DND-41 (cell line): ENCODE measurements at regions not wholly inside any gene's neighbourhood (a gene's known extent, or its start where the extent isn't known, plus 50 kb on each side); places are given as distances from the start of the nearest gene placed in this dataset.

Experiments used
- ATAC-seq: fragments of 200-7000 bp; cut with Tn5 transposase; 3 replicates; pipeline ENCODE4 v1.9.1; 2021; ENCODE audit warnings: low read depth; ENCODE audit not compliant: insufficient read depth
- DNase-seq: peaks from one replicate; pipeline ENCODE4 v3.0.0-alpha.2; 2020
- H2AFZ ChIP-seq: 2 replicates; pipeline ENCODE4 v1.6.0; 2012; ENCODE audit warnings: low read depth, low read length
- H3K27ac ChIP-seq: 2 replicates; pipeline ENCODE4 v1.5.1; 2012; ENCODE audit warnings: low read length, inconsistent platforms
- H3K27me3 ChIP-seq: fragments of 200-600 bp; sonication (generic); 2 replicates; pipeline ENCODE4 v1.6.0; 2012; ENCODE audit warnings: low read length, mild to moderate bottlenecking, inconsistent platforms; ENCODE audit not compliant: insufficient read depth, poor library complexity
- H3K36me3 ChIP-seq: 2 replicates; pipeline ENCODE4 v1.5.1; 2012; ENCODE audit warnings: low read length, inconsistent platforms; ENCODE audit not compliant: insufficient read depth
- H3K4me1 ChIP-seq: 2 replicates; pipeline ENCODE4 v1.5.1; 2012; ENCODE audit warnings: mild to moderate bottlenecking, low read length; ENCODE audit not compliant: insufficient read depth
- H3K4me2 ChIP-seq: 2 replicates; pipeline ENCODE4 v1.6.0; 2012; ENCODE audit warnings: mild to moderate bottlenecking, moderate library complexity, low read length, inconsistent platforms; ENCODE audit not compliant: insufficient read depth
- H3K4me3 ChIP-seq, 2 experiments: fragments of 200-600 bp in 1 of 2; shearing (Covaris generic) in 1 of 2; 2 replicates each; pipeline ENCODE4 v1.5.1; 2012 to 2016; ENCODE audit warnings: inconsistent platforms in 2 of 2, low read length in 2 of 2, mild to moderate bottlenecking in 2 of 2, low read depth in 1 of 2, moderate library complexity in 1 of 2
- H3K79me2 ChIP-seq: 2 replicates; pipeline ENCODE4 v1.6.0; 2012; ENCODE audit warnings: low read length, inconsistent platforms; ENCODE audit not compliant: insufficient read depth
- H3K9ac ChIP-seq: 2 replicates; pipeline ENCODE4 v1.6.0; 2012; ENCODE audit warnings: low read depth, mild to moderate bottlenecking, inconsistent platforms, low read length, moderate library complexity
- H3K9me3 ChIP-seq: 2 replicates; pipeline ENCODE4 v1.5.1; 2012; ENCODE audit warnings: low read length, moderate library complexity, mild to moderate bottlenecking, inconsistent platforms; ENCODE audit not compliant: insufficient read depth, severe bottlenecking
- H4K20me1 ChIP-seq: 2 replicates; pipeline ENCODE4 v1.6.0; 2012; ENCODE audit warnings: low read length; ENCODE audit not compliant: insufficient read depth
- CTCF ChIP-seq: IDR thresholded peaks from 2 replicates; pipeline ENCODE4 v1.5.1; 2012; ENCODE audit warnings: borderline replicate concordance, low read length, moderate library complexity, mild to moderate bottlenecking; ENCODE audit not compliant: poor library complexity, severe bottlenecking; ENCODE audit errors: extremely low read depth
- EZH2 ChIP-seq: IDR thresholded peaks from 3 replicates; pipeline ENCODE4 v1.6.1; 2012; ENCODE audit warnings: borderline replicate concordance, low read depth, mild to moderate bottlenecking, moderate library complexity, low read length, inconsistent platforms; ENCODE audit not compliant: severe bottlenecking

DNA sequence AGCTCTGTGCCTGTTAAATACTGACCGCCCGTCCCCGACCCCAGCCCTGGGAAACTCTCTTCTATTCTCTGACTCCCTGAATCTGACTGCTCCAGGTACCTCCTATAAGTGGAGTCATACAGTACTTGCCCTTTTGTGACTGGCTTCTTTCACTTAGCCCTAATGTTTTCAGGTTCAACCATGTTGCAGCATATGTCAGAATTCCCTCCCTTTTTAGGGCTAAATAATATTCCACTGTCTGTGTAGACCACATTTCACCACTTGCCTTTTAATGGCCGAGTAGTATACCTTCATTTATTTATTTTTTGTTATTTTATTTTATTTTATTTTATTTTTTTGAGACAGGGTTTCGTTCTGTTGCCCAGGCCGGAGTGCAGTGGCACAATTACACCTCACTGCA lies 96.1 kb upstream of the SLC22A11 start:
- H3K9ac ChIP-seq, result no peak overlapping the region
- no peak for ATAC-seq
- no peak overlapping the region for H2AFZ ChIP-seq
- no peak overlapping the region for H3K4me3 ChIP-seq
- H3K9me3 ChIP-seq, result no peaks in the 10 kb centered on the region
- no peaks in the 10 kb centered on the region for H4K20me1 ChIP-seq
- TF ChIP-seq EZH2 (no peak), CTCF (no peak)
- H3K27me3 ChIP-seq, result no peaks in the 10 kb centered on the region
- H3K4me1 ChIP-seq, result no peaks in the 10 kb centered on the region
- no peaks in the 10 kb centered on the region for H3K79me2 ChIP-seq
- DNase-seq, result no peak
- H3K4me2 ChIP-seq, result no peak overlapping the region
- H3K27ac ChIP-seq, result no peak overlapping the region
- no peaks in the 10 kb centered on the region for H3K36me3 ChIP-seq

GRCh38 chr11:64461081-64461480 lies 94.7 kb upstream of the SLC22A11 start:
- Histone ChIP-seq H3K9ac (no peak overlapping the region), H3K79me2 (no peaks in the 10 kb centered on the region), H4K20me1 (no peaks in the 10 kb centered on the region), H3K4me1 (no peaks in the 10 kb centered on the region), H3K4me2 (no peak overlapping the region), H2AFZ (no peak overlapping the region), H3K9me3 (no peaks in the 10 kb centered on the region), H3K27me3 (peaks cover 3% of the 10 kb centered on the region), H3K4me3 (no peak overlapping the region), H3K27ac (no peak overlapping the region), H3K36me3 (no peaks in the 10 kb centered on the region)
- no peak for DNase-seq
- no peak for ATAC-seq
- no peak for TF ChIP-seq CTCF
- TF ChIP-seq EZH2, result no peak

DNA sequence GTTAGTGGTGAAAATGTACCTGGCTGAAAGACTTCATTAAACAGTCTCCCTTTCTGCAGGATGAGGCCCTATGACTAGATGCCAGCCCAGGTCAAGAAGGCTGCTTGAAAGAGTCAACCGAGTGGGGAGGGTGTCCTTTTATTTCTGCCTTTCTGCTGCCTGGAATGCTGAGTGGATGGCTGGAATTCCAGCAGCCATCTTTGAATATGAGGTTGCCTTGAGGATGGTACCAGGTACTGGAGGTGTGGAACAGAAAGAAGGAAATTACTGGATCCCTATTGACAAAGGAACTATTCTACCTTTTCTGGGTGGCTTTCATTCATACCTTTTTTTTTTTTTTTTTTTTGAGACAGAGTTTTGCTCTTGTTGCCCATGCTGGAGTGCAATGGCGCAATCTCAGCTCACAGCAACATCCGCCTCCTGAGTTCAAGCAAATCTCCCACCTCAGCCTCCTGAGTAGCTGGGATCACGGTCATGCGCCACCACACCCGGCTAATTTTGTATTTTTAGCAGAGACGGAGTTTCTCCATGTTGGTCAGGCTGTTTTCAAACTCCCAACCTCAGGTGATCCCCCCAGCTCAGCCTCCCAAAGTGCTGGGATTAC lies 89.5 kb upstream of the SLC22A11 start:
- Histone ChIP-seq H3K4me2 (no peak overlapping the region), H3K4me3 (no peak overlapping the region), H3K9ac (no peak overlapping the region), H3K79me2 (no peaks in the 10 kb centered on the region), H3K9me3 (no peaks in the 10 kb centered on the region), H3K4me1 (no peaks in the 10 kb centered on the region), H3K36me3 (no peaks in the 10 kb centered on the region), H2AFZ (no peak overlapping the region), H3K27me3 (peaks cover 6% of the 10 kb centered on the region), H3K27ac (no peak overlapping the region), H4K20me1 (no peaks in the 10 kb centered on the region)
- ATAC-seq (no peak), DNase-seq (no peak)
- TF ChIP-seq CTCF (no peak), EZH2 (no peak)

- no peaks in the 10 kb centered on the region for H3K4me1 ChIP-seq
- TF ChIP-seq EZH2 (no peak), CTCF (no peak)
- peaks cover 6% of the 10 kb centered on the region for H3K27me3 ChIP-seq
- no peak overlapping the region for H3K9ac ChIP-seq
- H4K20me1 ChIP-seq, result no peaks in the 10 kb centered on the region
- ATAC-seq (no peak), DNase-seq (no peak)
- no peaks in the 10 kb centered on the region for H3K79me2 ChIP-seq
- H3K9me3 ChIP-seq, result no peaks in the 10 kb centered on the region
- H3K36me3 ChIP-seq, result no peaks in the 10 kb centered on the region
- no peak overlapping the region for H3K27ac ChIP-seq
- H3K4me3 ChIP-seq, result no peak overlapping the region
- H3K4me2 ChIP-seq, result no peak overlapping the region
- H2AFZ ChIP-seq, result no peak overlapping the region
Measured at GRCh38 chr11:64469288-64469687, 86.5 kb upstream of the SLC22A11 start.
